ENCODE measurements at regions not wholly inside any gene's neighbourhood (a gene's known extent, or its start where the extent isn't known, plus 50 kb on each side); places are given as distances from the start of the nearest gene placed in this dataset.
"Not testable (repeated sequence)": the region's sequence is repeated elsewhere in the genome, so short reads cannot be mapped to it uniquely, and the experiment has no call there.

GRCh38 chr1:55430720-55431119 is 215.6 kb upstream of the USP24 start:
- H3K4me1 ChIP-seq (ENCODE audit: control insufficient read depth in 1 of 2, extremely low read depth in 1 of 2, insufficient read depth in 2 of 2, low read length in 2 of 2); H3K36me3 ChIP-seq (ENCODE audit: control insufficient read depth in 2 of 2, extremely low read depth in 1 of 2, insufficient read depth in 1 of 2, low read length in 1 of 2); H3K4me3 Mint-ChIP-seq; ATAC-seq (replicated peaks in 1 of 4); H3K4me1 Mint-ChIP-seq; DNase-seq; H3K9me3 ChIP-seq; CTCF ChIA-PET; H3K27ac ChIP-seq (ENCODE audit: low read length); H3K4me3 ChIP-seq (ENCODE audit: control insufficient read depth in 1 of 2, extremely low read depth in 1 of 2, low read length in 1 of 2); H3K36me3 Mint-ChIP-seq; POLR2A ChIA-PET; H3K27ac Mint-ChIP-seq: not testable (repeated sequence)
- Mint-ChIP-seq H3K27me3 (peaks cover 26 to 51% of the 10 kb centered on the region in 2 donors), H3K9me3 (peaks cover 0 to 14% (median 0%) of the 10 kb centered on the region in 3 donors)
- WGBS (ENCODE audit: insufficient coverage), result no CpG with 5 or more reads among the region's 3 CpGs
- H3K27me3 ChIP-seq (replicated peaks in 1 of 2; ENCODE audit: control insufficient read depth in 2 of 2, extremely low read depth in 1 of 2, insufficient read depth in 2 of 2, low read length in 1 of 2), result peaks cover 0 to 10% of the 10 kb centered on the region in 2 experiments

GRCh38 chr1:55430206-55430605 is 215.0 kb upstream of the USP24 start:
- H3K4me3 Mint-ChIP-seq; H3K27ac Mint-ChIP-seq; H3K4me1 ChIP-seq (ENCODE audit: control insufficient read depth in 1 of 2, extremely low read depth in 1 of 2, insufficient read depth in 2 of 2, low read length in 2 of 2); ATAC-seq (replicated peaks in 1 of 4); H3K4me3 ChIP-seq (ENCODE audit: control insufficient read depth in 1 of 2, extremely low read depth in 1 of 2, low read length in 1 of 2); CTCF ChIA-PET; H3K4me1 Mint-ChIP-seq; H3K27ac ChIP-seq (ENCODE audit: low read length); H3K9me3 ChIP-seq; H3K36me3 Mint-ChIP-seq; POLR2A ChIA-PET; H3K36me3 ChIP-seq (ENCODE audit: control insufficient read depth in 2 of 2, extremely low read depth in 1 of 2, insufficient read depth in 1 of 2, low read length in 1 of 2); DNase-seq: not testable (repeated sequence)
- Mint-ChIP-seq H3K27me3 (peaks cover 26 to 51% of the 10 kb centered on the region in 2 donors), H3K9me3 (peaks cover 0 to 11% (median 0%) of the 10 kb centered on the region in 3 donors)
- H3K27me3 ChIP-seq (replicated peaks in 1 of 2; ENCODE audit: control insufficient read depth in 2 of 2, extremely low read depth in 1 of 2, insufficient read depth in 2 of 2, low read length in 1 of 2), result peaks cover 0 to 10% of the 10 kb centered on the region in 2 experiments
- WGBS (ENCODE audit: insufficient coverage), result 83% methylated on average over 6 of the region's 8 CpGs

GRCh38 chr1:55428944-55429931 is 214.1 kb upstream of the USP24 start:
- WGBS (ENCODE audit: insufficient coverage), result 79% methylated on average over 9 of the region's 9 CpGs
- Histone ChIP-seq H3K36me3 (ENCODE audit: control insufficient read depth in 2 of 2, extremely low read depth in 1 of 2, insufficient read depth in 1 of 2, low read length in 1 of 2) (no peaks in the 10 kb centered on the region), H3K27ac (ENCODE audit: low read length) (no peak overlapping the region), H3K4me3 (ENCODE audit: control insufficient read depth in 1 of 2, extremely low read depth in 1 of 2, low read length in 1 of 2) (no peak overlapping the region), H3K9me3 (no peaks in the 10 kb centered on the region), H3K4me1 (ENCODE audit: control insufficient read depth in 1 of 2, extremely low read depth in 1 of 2, insufficient read depth in 2 of 2, low read length in 2 of 2) (no peaks in the 10 kb centered on the region), H3K27me3 (replicated peaks in 1 of 2; ENCODE audit: control insufficient read depth in 2 of 2, extremely low read depth in 1 of 2, insufficient read depth in 2 of 2, low read length in 1 of 2) (peaks cover 0 to 10% of the 10 kb centered on the region in 2 experiments)
- peaks cover 29 to 56% of the 10 kb centered on the region in 2 donors for H3K27me3 Mint-ChIP-seq
- H3K9me3 Mint-ChIP-seq, result peaks cover 0 to 11% (median 0%) of the 10 kb centered on the region in 3 donors
- no peaks in the 10 kb centered on the region for H3K36me3 Mint-ChIP-seq
- DNase-seq (no peak), ATAC-seq (replicated peaks in 1 of 4) (no peak)
- no peak overlapping the region for H3K4me3 Mint-ChIP-seq
- CTCF ChIA-PET, result no interaction called here
- H3K4me1 Mint-ChIP-seq, result no peaks in the 10 kb centered on the region
- no peak overlapping the region for H3K27ac Mint-ChIP-seq
- POLR2A ChIA-PET, result no interaction called here

GRCh38 chr1:55428231-55428630 is 213.1 kb upstream of the USP24 start:
- ATAC-seq (replicated peaks in 1 of 4) (no peak), DNase-seq (no peak)
- ChIA-PET POLR2A (no interaction called here), CTCF (no interaction called here)
- Histone ChIP-seq H3K9me3 (no peaks in the 10 kb centered on the region), H3K36me3 (ENCODE audit: control insufficient read depth in 2 of 2, extremely low read depth in 1 of 2, insufficient read depth in 1 of 2, low read length in 1 of 2) (no peaks in the 10 kb centered on the region), H3K27ac (ENCODE audit: low read length) (no peak overlapping the region), H3K27me3 (replicated peaks in 1 of 2; ENCODE audit: control insufficient read depth in 2 of 2, extremely low read depth in 1 of 2, insufficient read depth in 2 of 2, low read length in 1 of 2) (peaks cover 0 to 10% of the 10 kb centered on the region in 2 experiments), H3K4me3 (ENCODE audit: control insufficient read depth in 1 of 2, extremely low read depth in 1 of 2, low read length in 1 of 2) (no peak overlapping the region), H3K4me1 (ENCODE audit: control insufficient read depth in 1 of 2, extremely low read depth in 1 of 2, insufficient read depth in 2 of 2, low read length in 2 of 2) (no peaks in the 10 kb centered on the region)
- Mint-ChIP-seq H3K4me1 (no peaks in the 10 kb centered on the region), H3K9me3 (peaks cover 0 to 8% (median 0%) of the 10 kb centered on the region in 3 donors), H3K36me3 (no peaks in the 10 kb centered on the region), H3K27ac (no peak overlapping the region), H3K4me3 (no peak overlapping the region), H3K27me3 (peaks cover 31 to 57% of the 10 kb centered on the region in 2 donors)
- 40% methylated on average over 1 of the region's 4 CpGs for WGBS (ENCODE audit: insufficient coverage)

GRCh38 chr1:55427606-55428005 is 212.4 kb upstream of the USP24 start:
- Histone ChIP-seq H3K9me3 (no peaks in the 10 kb centered on the region), H3K27me3 (replicated peaks in 1 of 2; ENCODE audit: control insufficient read depth in 2 of 2, extremely low read depth in 1 of 2, insufficient read depth in 2 of 2, low read length in 1 of 2) (peaks cover 0 to 10% of the 10 kb centered on the region in 2 experiments), H3K4me1 (ENCODE audit: control insufficient read depth in 1 of 2, extremely low read depth in 1 of 2, insufficient read depth in 2 of 2, low read length in 2 of 2) (no peaks in the 10 kb centered on the region), H3K36me3 (ENCODE audit: control insufficient read depth in 2 of 2, extremely low read depth in 1 of 2, insufficient read depth in 1 of 2, low read length in 1 of 2) (no peaks in the 10 kb centered on the region), H3K27ac (ENCODE audit: low read length) (no peak overlapping the region), H3K4me3 (ENCODE audit: control insufficient read depth in 1 of 2, extremely low read depth in 1 of 2, low read length in 1 of 2) (no peak overlapping the region)
- Mint-ChIP-seq H3K36me3 (no peaks in the 10 kb centered on the region), H3K27me3 (peaks cover 33 to 56% of the 10 kb centered on the region in 2 donors), H3K27ac (no peak overlapping the region), H3K4me1 (no peaks in the 10 kb centered on the region), H3K4me3 (no peak overlapping the region), H3K9me3 (peaks cover 0 to 4% (median 0%) of the 10 kb centered on the region in 3 donors)
- CTCF ChIA-PET, result no interaction called here
- POLR2A ChIA-PET, result no interaction called here
- ATAC-seq (replicated peaks in 1 of 4) (no peak), DNase-seq (no peak)
- WGBS (ENCODE audit: insufficient coverage), result 63% methylated on average over 3 of the region's 4 CpGs

- Mint-ChIP-seq H3K27ac (no peak overlapping the region), H3K27me3 (peaks cover 34 to 53% of the 10 kb centered on the region in 2 donors), H3K36me3 (no peaks in the 10 kb centered on the region), H3K9me3 (peaks cover under 1 to 2% (median 1%) of the 10 kb centered on the region in 3 donors), H3K4me1 (no peaks in the 10 kb centered on the region), H3K4me3 (no peak overlapping the region)
- no peak for DNase-seq
- Histone ChIP-seq H3K36me3 (ENCODE audit: control insufficient read depth in 2 of 2, extremely low read depth in 1 of 2, insufficient read depth in 1 of 2, low read length in 1 of 2) (no peaks in the 10 kb centered on the region), H3K27ac (ENCODE audit: low read length) (no peak overlapping the region), H3K27me3 (replicated peaks in 1 of 2; ENCODE audit: control insufficient read depth in 2 of 2, extremely low read depth in 1 of 2, insufficient read depth in 2 of 2, low read length in 1 of 2) (peaks cover 0 to 10% of the 10 kb centered on the region in 2 experiments), H3K9me3 (no peaks in the 10 kb centered on the region), H3K4me3 (ENCODE audit: control insufficient read depth in 1 of 2, extremely low read depth in 1 of 2, low read length in 1 of 2) (no peak overlapping the region), H3K4me1 (ENCODE audit: control insufficient read depth in 1 of 2, extremely low read depth in 1 of 2, insufficient read depth in 2 of 2, low read length in 2 of 2) (no peaks in the 10 kb centered on the region)
- 56% methylated on average over 1 of the region's 2 CpGs for WGBS (ENCODE audit: insufficient coverage)
- POLR2A ChIA-PET, result interaction anchor here in 1 of 2 donors (0.6 kb wide), 1 partner anchor 53 kb away, joined by 4 read pairs; no protein-coding TSS in a partner anchor
- CTCF ChIA-PET, result no interaction called here
- ATAC-seq (replicated peaks in 1 of 4), result no peak
These were observed 211.5 kb upstream of the USP24 start for GRCh38 chr1:55426619-55427018.
